Gastrocnemius medialis (tissue), 4 donors: ENCODE measurements at regions not wholly inside any gene's neighbourhood (a gene's known extent, or its start where the extent isn't known, plus 50 kb on each side); places are given as distances from the start of the nearest gene placed in this dataset.

Source experiments
- ATAC-seq, 2 donors: fragments of 150-250 bp; one replicate each; pipeline ENCODE4 v1.9.1; 2016
- DNase-seq, 2 donors: peaks; one replicate each; pipeline ENCODE4 v3.0.0-alpha.2; 2019
- H3K27ac ChIP-seq, 4 donors: fragments of 200-600 bp; sonication (generic); 1 replicate in 1 of 4; 2 replicates in 3 of 4; pipeline ENCODE4 v1.5.1; 2016 to 2018; ENCODE audit warnings: mild to moderate bottlenecking in 2 of 4, moderate library complexity in 1 of 4
- H3K27me3 ChIP-seq, 3 donors: fragments of 200-600 bp; sonication (generic) in 2 of 3; 1 replicate in 1 of 3; 2 replicates in 2 of 3; pipeline versions ENCODE4 v1.5.1 to v1.6.0; 2016 to 2019; ENCODE audit warnings: mild to moderate bottlenecking in 1 of 3, moderate library complexity in 1 of 3
- H3K36me3 ChIP-seq, 2 donors: fragments of 200-600 bp; sonication (generic) in 1 of 2; one replicate each; pipeline ENCODE4 v1.5.1; 2017 to 2018
- H3K4me1 ChIP-seq, 2 donors: fragments of 200-600 bp; sonication (generic) in 1 of 2; one replicate each; pipeline ENCODE4 v1.5.1; 2016 to 2017; ENCODE audit warnings: mild to moderate bottlenecking in 2 of 2
- H3K4me3 ChIP-seq, 4 donors: fragments of 200-600 bp; sonication (generic) in 3 of 4; 1 replicate in 1 of 4; 2 replicates in 3 of 4; pipeline ENCODE4 v1.5.1; 2016 to 2019; ENCODE audit warnings: mild to moderate bottlenecking in 2 of 4
- H3K9me3 ChIP-seq, 3 donors: fragments of 200-600 bp; sonication (generic) in 2 of 3; 1 replicate in 1 of 3; 2 replicates in 2 of 3; pipeline ENCODE4 v1.5.1; 2016 to 2019
- CTCF ChIP-seq, 5 experiments: fragments of 450-650 bp in 3 of 5; fragments of 200-600 bp in 2 of 5; sonication (generic) in 2 of 5; IDR thresholded peaks in 4 of 5; conservative IDR thresholded peaks in 1 of 5; 1 replicate in 4 of 5; 2 replicates in 1 of 5; pipeline ENCODE4 v1.5.1; 2016 to 2019; ENCODE audit warnings: antibody characterized with exemption in 5 of 5, mild to moderate bottlenecking in 3 of 5, moderate library complexity in 3 of 5
- POLR2A ChIP-seq, 2 donors: fragments of 450-650 bp; IDR thresholded peaks; one replicate each; pipeline ENCODE4 v1.6.1; 2017; ENCODE audit warnings: antibody characterized with exemption in 2 of 2, mild to moderate bottlenecking in 2 of 2, moderate library complexity in 2 of 2
- in situ Hi-C, 4 donors: fragments of 200-750 bp; cut with MboI; loops; one replicate each; pipeline versions ENCODE4 v1.15.0 to v1.8.0; 2017; ENCODE audit warnings: low sequenced_read_pairs in 4 of 4
- intact Hi-C: fragments of 100-400 bp; cut with DNase I; formaldehyde crosslinking; loops from one replicate; pipeline ENCODE4 v1.15.1; 2023; ENCODE audit warnings: low total_unique reads

- ATAC-seq = no peak
- in situ Hi-C loops = no loop called here
- Histone ChIP-seq H3K9me3 (no peaks in the 10 kb centered on the region), H3K36me3 (no peaks in the 10 kb centered on the region), H3K4me3 (no peak overlapping the region), H3K27ac (no peak overlapping the region), H3K4me1 (no peaks in the 10 kb centered on the region), H3K27me3 (no peaks in the 10 kb centered on the region)
- TF ChIP-seq POLR2A (IDR thresholded peaks at IDR 0.05) (no peak), CTCF (IDR thresholded peaks at IDR 0.05 in 4 of 5, conservative IDR thresholded peaks at IDR 0.05 in 1 of 5) (no peak)
- intact Hi-C loops = no loop called here
- DNase-seq = no peak
These were observed 253.0 kb upstream of the NCKAP5 start for GRCh38 chr2:133821107-133821760.

- TF ChIP-seq POLR2A (IDR thresholded peaks at IDR 0.05) (no peak), CTCF (IDR thresholded peaks at IDR 0.05 in 4 of 5, conservative IDR thresholded peaks at IDR 0.05 in 1 of 5) (no peak)
- no peaks in the 10 kb centered on the region for H3K4me1 ChIP-seq
- ATAC-seq = no peak
- H3K27ac ChIP-seq = no peak overlapping the region
- no peaks in the 10 kb centered on the region for H3K36me3 ChIP-seq
- no peak overlapping the region for H3K4me3 ChIP-seq
- intact Hi-C loops (no loop called here), in situ Hi-C loops (no loop called here)
- H3K27me3 ChIP-seq = no peaks in the 10 kb centered on the region
- DNase-seq = no peak
- H3K9me3 ChIP-seq = no peaks in the 10 kb centered on the region
These were observed 254.4 kb upstream of the NCKAP5 start for GRCh38 chr2:133822517-133823225.

GRCh38 chr2:133823226-133823550 lies 254.9 kb upstream of the NCKAP5 start:
- no peak overlapping the region for H3K4me3 ChIP-seq
- no peaks in the 10 kb centered on the region for H3K27me3 ChIP-seq
- intact Hi-C loops (no loop called here), in situ Hi-C loops (no loop called here)
- DNase-seq = no peak
- H3K4me1 ChIP-seq = no peaks in the 10 kb centered on the region
- H3K9me3 ChIP-seq = no peaks in the 10 kb centered on the region
- no peaks in the 10 kb centered on the region for H3K36me3 ChIP-seq
- no peak for ATAC-seq
- TF ChIP-seq POLR2A (IDR thresholded peaks at IDR 0.05) = no peak
- TF ChIP-seq CTCF (IDR thresholded peaks at IDR 0.05 in 4 of 5, conservative IDR thresholded peaks at IDR 0.05 in 1 of 5) = no peak
- H3K27ac ChIP-seq = no peak overlapping the region

GRCh38 chr2:133824869-133825268 lies 256.6 kb upstream of the NCKAP5 start:
- H3K4me3 ChIP-seq = no peak overlapping the region
- no peaks in the 10 kb centered on the region for H3K27me3 ChIP-seq
- H3K27ac ChIP-seq = no peak overlapping the region
- in situ Hi-C loops (no loop called here), intact Hi-C loops (no loop called here)
- no peaks in the 10 kb centered on the region for H3K9me3 ChIP-seq
- ATAC-seq (no peak), DNase-seq (no peak)
- no peaks in the 10 kb centered on the region for H3K36me3 ChIP-seq
- TF ChIP-seq CTCF (IDR thresholded peaks at IDR 0.05 in 4 of 5, conservative IDR thresholded peaks at IDR 0.05 in 1 of 5) (no peak), POLR2A (IDR thresholded peaks at IDR 0.05) (no peak)
- H3K4me1 ChIP-seq = no peaks in the 10 kb centered on the region
